Ovary (tissue), 3 donors: ENCODE measurements at regions not wholly inside any gene's neighbourhood (a gene's known extent, or its start where the extent isn't known, plus 50 kb on each side); places are given as distances from the start of the nearest gene placed in this dataset.

ENCODE experiments used
- CTCF ChIP-seq, 3 donors: fragments of 450-650 bp in 2 of 3; fragments of 200-600 bp in 1 of 3; IDR thresholded peaks; one replicate each; pipeline versions ENCODE4 v1.5.1 to v1.8.0; 2016 to 2022; ENCODE audit warnings: antibody characterized with exemption in 3 of 3, mild to moderate bottlenecking in 1 of 3
- EP300 ChIP-seq: sonication (generic); formaldehyde crosslinking; IDR thresholded peaks from one replicate; pipeline ENCODE4 v1.6.1; 2017; ENCODE audit warnings: antibody characterized with exemption
- donor health status: DM: no; HTN: no; CAD: no.

- TF ChIP-seq CTCF (IDR thresholded peaks at IDR 0.05): no peak
- TF ChIP-seq EP300: no peak
Measured at GRCh38 chr7:131792311-131792710, 235.9 kb upstream of the PODXL start.
